NB4 (cell line): ENCODE measurements at regions not wholly inside any gene's neighbourhood (a gene's known extent, or its start where the extent isn't known, plus 50 kb on each side); places are given as distances from the start of the nearest gene placed in this dataset.

Experiments used
- CTCF ChIP-seq: IDR thresholded peaks from one replicate; pipeline ENCODE4 v1.5.1; 2012; ENCODE audit warnings: low read depth, low read length
- POLR2A ChIP-seq: IDR thresholded peaks from 2 replicates; pipeline ENCODE4 v1.6.1; 2011; ENCODE audit warnings: mild to moderate bottlenecking; ENCODE audit not compliant: insufficient read length; ENCODE audit errors: extremely low read depth
- TF ChIP-seq, protein P1 (sequence below): IDR thresholded peaks from 2 replicates; pipeline ENCODE4 v1.6.1; 2011; ENCODE audit warnings: low read depth, low read length

DNA sequence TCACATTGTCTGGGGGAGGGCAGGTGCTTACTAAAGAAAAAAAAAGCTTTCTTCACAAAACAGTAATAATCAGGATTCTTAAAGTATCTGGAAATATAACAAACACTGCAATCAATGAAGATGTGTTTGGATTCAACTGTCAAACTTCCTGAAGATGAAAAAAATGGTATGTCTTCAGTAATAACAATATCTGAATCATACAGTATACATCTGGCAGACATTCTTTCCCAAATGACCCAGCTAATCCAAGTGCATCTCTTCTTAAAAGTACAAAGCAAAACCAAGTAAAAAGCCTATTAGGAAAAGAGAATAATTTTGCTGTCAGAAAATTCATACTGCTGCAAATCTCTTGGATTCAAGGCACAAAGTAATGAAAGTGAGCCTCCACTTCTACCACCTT lies 145.0 kb upstream of the MCTP2 start:
- TF ChIP-seq, protein P1, sequence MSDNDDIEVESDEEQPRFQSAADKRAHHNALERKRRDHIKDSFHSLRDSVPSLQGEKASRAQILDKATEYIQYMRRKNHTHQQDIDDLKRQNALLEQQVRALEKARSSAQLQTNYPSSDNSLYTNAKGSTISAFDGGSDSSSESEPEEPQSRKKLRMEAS = no peak
- TF ChIP-seq POLR2A = no peak
- no peak for TF ChIP-seq CTCF
